ENCODE measurements at regions not wholly inside any gene's neighbourhood (a gene's known extent, or its start where the extent isn't known, plus 50 kb on each side); places are given as distances from the start of the nearest gene placed in this dataset.

DNA sequence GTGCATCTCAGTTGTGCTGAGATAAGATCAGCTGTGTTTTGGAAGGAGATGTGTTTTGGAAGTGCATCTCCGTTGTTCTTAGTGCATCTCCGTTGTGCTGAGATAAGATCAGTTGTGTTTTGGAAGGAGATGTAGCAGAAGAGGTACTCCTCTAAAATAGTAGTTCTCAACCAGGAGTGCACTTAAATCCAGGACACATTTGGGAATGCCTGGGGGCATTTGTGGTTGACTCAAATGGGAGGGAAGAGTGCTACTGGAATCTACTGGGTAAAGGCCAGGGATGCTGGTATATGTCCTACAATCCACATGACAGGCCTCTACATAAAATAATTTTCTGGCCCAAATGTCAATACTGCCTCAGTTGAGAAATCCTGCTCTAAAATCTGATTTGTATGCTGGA, 70.8 kb upstream of the CHRDL1 start:
- TF ChIP-seq POLR2A (IDR thresholded peaks at IDR 0.05) (no peak), CTCF (IDR thresholded peaks at IDR 0.05) (no peak)

Measured in right lobe of liver (tissue), 4 donors.